ENCODE measurements at regions not wholly inside any gene's neighbourhood (a gene's known extent, or its start where the extent isn't known, plus 50 kb on each side); places are given as distances from the start of the nearest gene placed in this dataset.

DNA sequence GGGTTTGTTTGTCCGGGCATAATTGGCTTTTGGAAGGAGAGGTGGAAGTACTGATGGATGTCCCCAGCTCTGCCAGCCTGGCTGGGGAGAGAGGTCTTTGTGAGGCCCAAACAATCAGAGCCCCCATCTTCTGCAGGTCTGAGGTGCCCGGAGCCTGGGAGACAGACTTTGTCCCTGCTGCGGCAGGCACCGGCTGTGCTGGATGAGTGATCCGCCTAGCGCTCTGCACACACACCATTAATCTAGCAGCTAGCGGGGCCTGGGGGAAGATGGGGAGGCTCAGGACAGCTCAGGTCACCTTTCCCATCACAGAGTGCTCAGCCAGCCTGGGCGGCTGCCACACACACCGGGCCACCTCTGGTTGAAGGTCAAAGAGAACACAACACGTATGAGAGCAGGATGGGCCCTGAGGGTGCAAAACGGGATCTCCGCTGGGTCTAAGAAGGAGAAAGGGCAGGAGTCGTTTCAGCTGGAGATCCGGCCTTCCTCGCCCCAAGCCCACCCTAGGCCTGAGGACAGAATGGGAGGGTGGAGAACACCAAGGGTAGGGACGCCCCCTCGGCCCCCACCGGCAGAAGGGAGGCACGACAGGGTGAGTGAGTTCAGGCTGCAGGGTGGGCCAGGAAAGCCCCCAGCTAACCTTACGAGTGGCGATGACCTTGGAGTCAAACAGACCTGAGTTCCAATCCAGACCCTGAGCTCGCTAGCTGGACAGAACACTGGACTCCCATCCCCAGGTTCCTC, 341.8 kb downstream of the NPHP4 start:
- H3K79me2 ChIP-seq (replicated peaks; ENCODE audit: insufficient read depth, low read length) = no peaks in the 10 kb centered on the region
- H3K27ac ChIP-seq (ENCODE audit: low read length) = no peak overlapping the region
- TF ChIP-seq, protein P1, sequence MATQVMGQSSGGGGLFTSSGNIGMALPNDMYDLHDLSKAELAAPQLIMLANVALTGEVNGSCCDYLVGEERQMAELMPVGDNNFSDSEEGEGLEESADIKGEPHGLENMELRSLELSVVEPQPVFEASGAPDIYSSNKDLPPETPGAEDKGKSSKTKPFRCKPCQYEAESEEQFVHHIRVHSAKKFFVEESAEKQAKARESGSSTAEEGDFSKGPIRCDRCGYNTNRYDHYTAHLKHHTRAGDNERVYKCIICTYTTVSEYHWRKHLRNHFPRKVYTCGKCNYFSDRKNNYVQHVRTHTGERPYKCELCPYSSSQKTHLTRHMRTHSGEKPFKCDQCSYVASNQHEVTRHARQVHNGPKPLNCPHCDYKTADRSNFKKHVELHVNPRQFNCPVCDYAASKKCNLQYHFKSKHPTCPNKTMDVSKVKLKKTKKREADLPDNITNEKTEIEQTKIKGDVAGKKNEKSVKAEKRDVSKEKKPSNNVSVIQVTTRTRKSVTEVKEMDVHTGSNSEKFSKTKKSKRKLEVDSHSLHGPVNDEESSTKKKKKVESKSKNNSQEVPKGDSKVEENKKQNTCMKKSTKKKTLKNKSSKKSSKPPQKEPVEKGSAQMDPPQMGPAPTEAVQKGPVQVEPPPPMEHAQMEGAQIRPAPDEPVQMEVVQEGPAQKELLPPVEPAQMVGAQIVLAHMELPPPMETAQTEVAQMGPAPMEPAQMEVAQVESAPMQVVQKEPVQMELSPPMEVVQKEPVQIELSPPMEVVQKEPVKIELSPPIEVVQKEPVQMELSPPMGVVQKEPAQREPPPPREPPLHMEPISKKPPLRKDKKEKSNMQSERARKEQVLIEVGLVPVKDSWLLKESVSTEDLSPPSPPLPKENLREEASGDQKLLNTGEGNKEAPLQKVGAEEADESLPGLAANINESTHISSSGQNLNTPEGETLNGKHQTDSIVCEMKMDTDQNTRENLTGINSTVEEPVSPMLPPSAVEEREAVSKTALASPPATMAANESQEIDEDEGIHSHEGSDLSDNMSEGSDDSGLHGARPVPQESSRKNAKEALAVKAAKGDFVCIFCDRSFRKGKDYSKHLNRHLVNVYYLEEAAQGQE (IDR thresholded peaks at IDR 0.05; ENCODE audit: borderline replicate concordance) = no peak
- TF ChIP-seq EZH2 (IDR thresholded peaks at IDR 0.05; ENCODE audit: borderline replicate concordance, insufficient read depth, low read length, poor library complexity, severe bottlenecking) (no peak), MXI1 (conservative IDR thresholded peaks at IDR 0.05; ENCODE audit: poor library complexity, severe bottlenecking) (no peak), SMC3 (conservative IDR thresholded peaks at IDR 0.05; ENCODE audit: poor library complexity) (no peak), POLR2AphosphoS5 (IDR thresholded peaks at IDR 0.05) (no peak), TAF1 (IDR thresholded peaks at IDR 0.05; ENCODE audit: low read depth) (no peak), RAD21 (conservative IDR thresholded peaks at IDR 0.05) (no peak)
- TF ChIP-seq, protein P2, sequence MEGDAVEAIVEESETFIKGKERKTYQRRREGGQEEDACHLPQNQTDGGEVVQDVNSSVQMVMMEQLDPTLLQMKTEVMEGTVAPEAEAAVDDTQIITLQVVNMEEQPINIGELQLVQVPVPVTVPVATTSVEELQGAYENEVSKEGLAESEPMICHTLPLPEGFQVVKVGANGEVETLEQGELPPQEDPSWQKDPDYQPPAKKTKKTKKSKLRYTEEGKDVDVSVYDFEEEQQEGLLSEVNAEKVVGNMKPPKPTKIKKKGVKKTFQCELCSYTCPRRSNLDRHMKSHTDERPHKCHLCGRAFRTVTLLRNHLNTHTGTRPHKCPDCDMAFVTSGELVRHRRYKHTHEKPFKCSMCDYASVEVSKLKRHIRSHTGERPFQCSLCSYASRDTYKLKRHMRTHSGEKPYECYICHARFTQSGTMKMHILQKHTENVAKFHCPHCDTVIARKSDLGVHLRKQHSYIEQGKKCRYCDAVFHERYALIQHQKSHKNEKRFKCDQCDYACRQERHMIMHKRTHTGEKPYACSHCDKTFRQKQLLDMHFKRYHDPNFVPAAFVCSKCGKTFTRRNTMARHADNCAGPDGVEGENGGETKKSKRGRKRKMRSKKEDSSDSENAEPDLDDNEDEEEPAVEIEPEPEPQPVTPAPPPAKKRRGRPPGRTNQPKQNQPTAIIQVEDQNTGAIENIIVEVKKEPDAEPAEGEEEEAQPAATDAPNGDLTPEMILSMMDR (IDR thresholded peaks at IDR 0.05; ENCODE audit: poor library complexity, severe bottlenecking) = no peak
- H3K9ac ChIP-seq (ENCODE audit: low read length) = no peak overlapping the region
- H3K9me2 ChIP-seq (ENCODE audit: insufficient read depth, low read length) = no peaks in the 10 kb centered on the region
- no peaks in the 10 kb centered on the region for H3K27me3 ChIP-seq (ENCODE audit: insufficient read depth, low read depth, low read length)
- no peaks in the 10 kb centered on the region for H3K9me3 ChIP-seq (ENCODE audit: low read length)
- no peaks in the 10 kb centered on the region for H4K20me1 ChIP-seq (ENCODE audit: insufficient read depth)
- no peaks in the 10 kb centered on the region for H3K36me3 ChIP-seq (ENCODE audit: insufficient read depth, low read length)
- H3K4me3 ChIP-seq (ENCODE audit: low read length) = no peak overlapping the region
- no peak overlapping the region for H3K4me2 ChIP-seq (ENCODE audit: low read length)
- H3F3A ChIP-seq (ENCODE audit: insufficient read depth, low read length, poor library complexity, severe bottlenecking) = no peaks in the 10 kb centered on the region
- no peak overlapping the region for H2AFZ ChIP-seq (ENCODE audit: low read depth, low read length)

DNA sequence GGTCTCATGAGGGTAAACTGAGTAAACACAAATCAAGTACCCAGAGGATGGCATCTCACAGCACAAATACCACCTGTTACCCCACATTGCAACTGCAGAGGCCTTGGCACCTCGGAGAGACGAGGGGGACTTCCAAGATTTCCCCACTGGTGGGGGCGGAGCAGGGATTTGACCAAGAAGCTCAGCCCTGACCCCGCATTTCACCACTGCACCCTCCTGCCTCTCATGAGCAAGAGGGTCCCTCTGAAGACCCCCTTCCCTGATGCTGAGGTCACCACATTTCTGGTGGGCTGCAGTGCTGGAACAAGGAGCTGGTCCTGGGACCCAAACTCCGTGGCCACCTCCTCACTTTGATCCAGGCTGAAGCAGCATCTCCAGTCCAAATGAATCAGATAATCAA, 342.4 kb downstream of the NPHP4 start:
- Histone ChIP-seq H3K79me2 (replicated peaks; ENCODE audit: insufficient read depth, low read length) (no peaks in the 10 kb centered on the region), H3K4me2 (ENCODE audit: low read length) (no peak overlapping the region), H3F3A (ENCODE audit: insufficient read depth, low read length, poor library complexity, severe bottlenecking) (no peaks in the 10 kb centered on the region), H3K4me3 (ENCODE audit: low read length) (no peak overlapping the region), H3K9me2 (ENCODE audit: insufficient read depth, low read length) (no peaks in the 10 kb centered on the region), H3K36me3 (ENCODE audit: insufficient read depth, low read length) (no peaks in the 10 kb centered on the region), H2AFZ (ENCODE audit: low read depth, low read length) (no peak overlapping the region), H3K27me3 (ENCODE audit: insufficient read depth, low read depth, low read length) (no peaks in the 10 kb centered on the region), H3K9me3 (ENCODE audit: low read length) (no peaks in the 10 kb centered on the region), H3K9ac (ENCODE audit: low read length) (no peak overlapping the region), H4K20me1 (ENCODE audit: insufficient read depth) (no peaks in the 10 kb centered on the region), H3K27ac (ENCODE audit: low read length) (no peak overlapping the region)
- no peak for TF ChIP-seq EP300 (conservative IDR thresholded peaks at IDR 0.05; ENCODE audit: poor library complexity, severe bottlenecking)
- TF ChIP-seq RAD21 (conservative IDR thresholded peaks at IDR 0.05) = no peak
- no peak for TF ChIP-seq POLR2AphosphoS5 (IDR thresholded peaks at IDR 0.05)
- TF ChIP-seq, protein P2 (IDR thresholded peaks at IDR 0.05; ENCODE audit: poor library complexity, severe bottlenecking) = no peak
- no peak for TF ChIP-seq TAF1 (IDR thresholded peaks at IDR 0.05; ENCODE audit: low read depth)
- TF ChIP-seq EZH2 (IDR thresholded peaks at IDR 0.05; ENCODE audit: borderline replicate concordance, insufficient read depth, low read length, poor library complexity, severe bottlenecking) = no peak
- TF ChIP-seq, protein P1 (IDR thresholded peaks at IDR 0.05; ENCODE audit: borderline replicate concordance) = no peak
